Transverse colon (tissue), 4 donors: ENCODE measurements at regions not wholly inside any gene's neighbourhood (a gene's known extent, or its start where the extent isn't known, plus 50 kb on each side); places are given as distances from the start of the nearest gene placed in this dataset.

Experiments
- DNase-seq: peaks from one replicate; pipeline ENCODE4 v3.0.0-alpha.2; 2019
- H3K27ac ChIP-seq, 4 donors: fragments of 200-600 bp; sonication (generic); 2 replicates each; pipeline ENCODE4 v1.5.1; 2016 to 2018; ENCODE audit warnings: inconsistent platforms in 4 of 4
- H3K27me3 ChIP-seq: fragments of 200-600 bp; sonication (generic); 2 replicates; pipeline ENCODE4 v1.5.1; 2017; ENCODE audit warnings: inconsistent platforms
- H3K36me3 ChIP-seq, 4 donors: fragments of 200-600 bp; sonication (generic); 2 replicates each; pipeline ENCODE4 v1.5.1; 2017 to 2019; ENCODE audit warnings: inconsistent platforms in 4 of 4
- H3K4me1 ChIP-seq, 4 donors: fragments of 200-600 bp; sonication (generic); 2 replicates each; pipeline ENCODE4 v1.5.1; 2017 to 2020; ENCODE audit warnings: inconsistent platforms in 4 of 4
- H3K4me3 ChIP-seq, 4 donors: fragments of 200-600 bp; sonication (generic); 1 replicate in 1 of 4; 2 replicates in 3 of 4; pipeline versions ENCODE4 v1.5.1 to v1.6.1; 2017 to 2019; ENCODE audit warnings: inconsistent platforms in 4 of 4
- H3K9me3 ChIP-seq, 2 donors: fragments of 200-600 bp; sonication (generic); 2 replicates each; pipeline ENCODE4 v1.5.1; 2017 to 2019; ENCODE audit warnings: inconsistent platforms in 2 of 2
- CTCF ChIP-seq, 5 experiments: fragments of 200-600 bp in 3 of 5; fragments of 450-650 bp in 2 of 5; sonication (generic) in 3 of 5; IDR thresholded peaks; 1 replicate in 2 of 5; 2 replicates in 3 of 5; pipeline ENCODE4 v1.5.1; 2016 to 2017; ENCODE audit warnings: antibody characterized with exemption in 5 of 5, inconsistent platforms in 3 of 5, mild to moderate bottlenecking in 2 of 5, moderate library complexity in 1 of 5
- EP300 ChIP-seq: sonication (generic); formaldehyde crosslinking; IDR thresholded peaks from one replicate; pipeline ENCODE4 v1.6.1; 2017; ENCODE audit warnings: antibody characterized with exemption, low read depth
- POLR2A ChIP-seq: fragments of 450-650 bp; IDR thresholded peaks from one replicate; pipeline ENCODE4 v1.6.1; 2016; ENCODE audit warnings: antibody characterized with exemption, mild to moderate bottlenecking, moderate library complexity
- POLR2AphosphoS5 ChIP-seq, 3 donors: sonication (generic); formaldehyde crosslinking; IDR thresholded peaks; one replicate each; pipeline ENCODE4 v1.6.1; 2016; ENCODE audit warnings: antibody characterized with exemption in 3 of 3
- WGBS, 2 donors: methylation state at CpG; one replicate each; pipeline ENCODE4 v1.1.5; 2018; ENCODE audit warnings: low coverage in 1 of 2; 5-methylcytosine and 5-hydroxymethylcytosine counted together
- in situ Hi-C, 4 donors: fragments of 200-750 bp; cut with MboI; loops; one replicate each; pipeline versions ENCODE4 v1.15.0 to v1.15.1; 2017; ENCODE audit warnings: low sequenced_read_pairs in 3 of 4, low pct_ligation_motif_present in 1 of 4, low pct_unique_long_range_greater_than_20kb in 1 of 4
- intact Hi-C: fragments of 100-400 bp; cut with DNase I; formaldehyde crosslinking; loops from one replicate; pipeline ENCODE4 v1.15.1; 2023; ENCODE audit warnings: low total_unique reads

GRCh38 chr3:178019645-178020044 is 516.6 kb upstream of the KCNMB2 start:
- in situ Hi-C loops (no loop called here), intact Hi-C loops (no loop called here)
- 88 to 94% methylated on average over 4 of the region's 4 CpGs for WGBS, 2 donors
- H3K27me3 ChIP-seq: no peaks in the 10 kb centered on the region
- no peaks in the 10 kb centered on the region for H3K9me3 ChIP-seq
- DNase-seq: no peak
- H3K27ac ChIP-seq: no peak overlapping the region
- TF ChIP-seq CTCF (IDR thresholded peaks at IDR 0.05) (no peak), EP300 (no peak), POLR2A (no peak), POLR2AphosphoS5 (IDR thresholded peaks at IDR 0.05) (no peak)
- H3K4me1 ChIP-seq: no peaks in the 10 kb centered on the region
- no peaks in the 10 kb centered on the region for H3K36me3 ChIP-seq
- no peak overlapping the region for H3K4me3 ChIP-seq

GRCh38 chr3:178022599-178022998 is 513.6 kb upstream of the KCNMB2 start:
- intact Hi-C loops (no loop called here), in situ Hi-C loops (no loop called here)
- H3K27ac ChIP-seq: no peak overlapping the region
- no peaks in the 10 kb centered on the region for H3K4me1 ChIP-seq
- no peak for DNase-seq
- no peaks in the 10 kb centered on the region for H3K27me3 ChIP-seq
- H3K4me3 ChIP-seq: no peak overlapping the region
- H3K9me3 ChIP-seq: no peaks in the 10 kb centered on the region
- WGBS, 2 donors: 38 to 68% methylated on average over 1 of the region's 1 CpG
- no peaks in the 10 kb centered on the region for H3K36me3 ChIP-seq
- no peak for TF ChIP-seq EP300
- TF ChIP-seq POLR2AphosphoS5 (IDR thresholded peaks at IDR 0.05): no peak
- TF ChIP-seq CTCF (IDR thresholded peaks at IDR 0.05): no peak
- TF ChIP-seq POLR2A: no peak

- 69 to 100% methylated on average over 1 of the region's 1 CpG for WGBS, 2 donors
- no peak for DNase-seq
- in situ Hi-C loops (no loop called here), intact Hi-C loops (no loop called here)
- H3K9me3 ChIP-seq: no peaks in the 10 kb centered on the region
- TF ChIP-seq CTCF (IDR thresholded peaks at IDR 0.05): no peak
- no peak for TF ChIP-seq POLR2AphosphoS5 (IDR thresholded peaks at IDR 0.05)
- TF ChIP-seq POLR2A: no peak
- TF ChIP-seq EP300: no peak
- H3K27me3 ChIP-seq: no peaks in the 10 kb centered on the region
- H3K4me3 ChIP-seq: no peak overlapping the region
- H3K36me3 ChIP-seq: no peaks in the 10 kb centered on the region
- no peak overlapping the region for H3K27ac ChIP-seq
- no peaks in the 10 kb centered on the region for H3K4me1 ChIP-seq
Observed at GRCh38 chr3:178028933-178029332, 507.3 kb upstream of the KCNMB2 start.

GRCh38 chr3:178036451-178037144 is 499.6 kb upstream of the KCNMB2 start:
- intact Hi-C loops (no loop called here), in situ Hi-C loops (no loop called here)
- Histone ChIP-seq H3K9me3 (no peaks in the 10 kb centered on the region), H3K4me3 (no peak overlapping the region), H3K4me1 (no peaks in the 10 kb centered on the region), H3K27me3 (no peaks in the 10 kb centered on the region), H3K27ac (no peak overlapping the region), H3K36me3 (no peaks in the 10 kb centered on the region)
- 83 to 87% methylated on average over 4 of the region's 4 CpGs for WGBS, 2 donors
- TF ChIP-seq POLR2AphosphoS5 (IDR thresholded peaks at IDR 0.05) (no peak), EP300 (no peak), CTCF (IDR thresholded peaks at IDR 0.05) (no peak), POLR2A (no peak)
- DNase-seq: no peak
